ENCODE measurements at regions not wholly inside any gene's neighbourhood (a gene's known extent, or its start where the extent isn't known, plus 50 kb on each side); places are given as distances from the start of the nearest gene placed in this dataset.

DNA sequence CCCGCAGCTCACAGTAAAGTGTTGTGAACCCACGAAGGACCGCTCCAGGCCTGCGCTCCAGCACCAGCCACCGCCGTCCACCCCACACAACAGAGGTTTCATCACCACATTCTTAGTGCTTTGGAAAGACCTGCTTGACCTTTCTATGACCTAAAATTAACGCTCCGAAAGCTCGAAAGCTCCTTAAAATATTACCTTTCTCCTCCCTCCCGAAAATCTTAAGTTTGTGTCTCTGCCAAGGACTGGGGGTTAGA is 149.2 kb downstream of the TWIST2 start:
- H3K4me2 ChIP-seq (ENCODE audit: extremely low read depth, insufficient read depth, low read length) = no peak overlapping the region
- no peak overlapping the region for H3K27ac ChIP-seq (ENCODE audit: insufficient read depth, low read length)
- no peaks in the 10 kb centered on the region for H3K4me1 ChIP-seq (ENCODE audit: control insufficient read depth, extremely low read depth, insufficient read depth, low read length)
- H3K9ac ChIP-seq (ENCODE audit: insufficient read depth, low read length) = no peak overlapping the region
- H4K20me1 ChIP-seq (ENCODE audit: control insufficient read depth, extremely low read depth, insufficient read depth, low read length) = no peaks in the 10 kb centered on the region
- H3K79me2 ChIP-seq (ENCODE audit: control insufficient read depth, insufficient read depth, low read length) = no peaks in the 10 kb centered on the region
- no peak overlapping the region for H3K4me3 ChIP-seq (replicated peaks in 1 of 4; ENCODE audit: control extremely low read depth in 1 of 4, insufficient read depth in 1 of 4, low read depth in 3 of 4, low read length in 4 of 4)
- DNase-seq (ENCODE audit: low read depth in 2 of 2) = no peak
- H3K36me3 ChIP-seq (ENCODE audit: control insufficient read depth, insufficient read depth, low read length) = no peaks in the 10 kb centered on the region
- no peaks in the 10 kb centered on the region for H3K27me3 ChIP-seq (ENCODE audit: control insufficient read depth, insufficient read depth, low read length)
- H2AFZ ChIP-seq (ENCODE audit: low read length) = no peak overlapping the region
- H3K9me3 ChIP-seq (ENCODE audit: control insufficient read depth, insufficient read depth, low read depth, low read length) = no peaks in the 10 kb centered on the region
- TF ChIP-seq EZH2 (IDR thresholded peaks at IDR 0.05; ENCODE audit: low read length, missing control alignments) = no peak
- TF ChIP-seq, protein P1, sequence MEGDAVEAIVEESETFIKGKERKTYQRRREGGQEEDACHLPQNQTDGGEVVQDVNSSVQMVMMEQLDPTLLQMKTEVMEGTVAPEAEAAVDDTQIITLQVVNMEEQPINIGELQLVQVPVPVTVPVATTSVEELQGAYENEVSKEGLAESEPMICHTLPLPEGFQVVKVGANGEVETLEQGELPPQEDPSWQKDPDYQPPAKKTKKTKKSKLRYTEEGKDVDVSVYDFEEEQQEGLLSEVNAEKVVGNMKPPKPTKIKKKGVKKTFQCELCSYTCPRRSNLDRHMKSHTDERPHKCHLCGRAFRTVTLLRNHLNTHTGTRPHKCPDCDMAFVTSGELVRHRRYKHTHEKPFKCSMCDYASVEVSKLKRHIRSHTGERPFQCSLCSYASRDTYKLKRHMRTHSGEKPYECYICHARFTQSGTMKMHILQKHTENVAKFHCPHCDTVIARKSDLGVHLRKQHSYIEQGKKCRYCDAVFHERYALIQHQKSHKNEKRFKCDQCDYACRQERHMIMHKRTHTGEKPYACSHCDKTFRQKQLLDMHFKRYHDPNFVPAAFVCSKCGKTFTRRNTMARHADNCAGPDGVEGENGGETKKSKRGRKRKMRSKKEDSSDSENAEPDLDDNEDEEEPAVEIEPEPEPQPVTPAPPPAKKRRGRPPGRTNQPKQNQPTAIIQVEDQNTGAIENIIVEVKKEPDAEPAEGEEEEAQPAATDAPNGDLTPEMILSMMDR (conservative IDR thresholded peaks at IDR 0.05 in 1 of 2, IDR thresholded peaks at IDR 0.05 in 1 of 2; ENCODE audit: low read depth in 1 of 2, low read length in 2 of 2) = no peak

DNA sequence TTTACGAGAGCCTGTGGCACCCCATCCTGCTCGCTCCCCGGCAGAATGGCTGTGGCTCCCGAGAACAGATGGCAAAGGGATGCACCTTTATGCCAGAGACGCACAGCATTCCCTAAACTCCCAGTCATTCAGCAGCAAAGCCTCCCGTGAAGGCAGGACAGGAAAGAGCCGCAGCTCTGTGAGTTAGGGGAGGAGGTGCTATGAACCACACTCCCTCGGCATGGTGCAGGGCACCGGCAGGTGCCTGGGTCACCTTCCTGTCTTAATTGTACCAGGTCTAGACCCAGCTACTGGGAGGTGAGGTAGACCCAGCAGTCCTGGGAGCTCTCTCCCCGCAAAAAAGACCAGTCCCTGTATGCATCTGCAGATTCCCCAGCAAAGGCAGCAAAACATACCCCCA is 149.8 kb downstream of the TWIST2 start:
- Histone ChIP-seq H3K9ac (ENCODE audit: insufficient read depth, low read length) (no peak overlapping the region), H3K4me1 (ENCODE audit: control insufficient read depth, extremely low read depth, insufficient read depth, low read length) (no peaks in the 10 kb centered on the region), H3K79me2 (ENCODE audit: control insufficient read depth, insufficient read depth, low read length) (no peaks in the 10 kb centered on the region), H4K20me1 (ENCODE audit: control insufficient read depth, extremely low read depth, insufficient read depth, low read length) (no peaks in the 10 kb centered on the region), H3K27me3 (ENCODE audit: control insufficient read depth, insufficient read depth, low read length) (no peaks in the 10 kb centered on the region), H3K4me2 (ENCODE audit: extremely low read depth, insufficient read depth, low read length) (no peak overlapping the region), H3K4me3 (replicated peaks in 1 of 4; ENCODE audit: control extremely low read depth in 1 of 4, insufficient read depth in 1 of 4, low read depth in 3 of 4, low read length in 4 of 4) (no peak overlapping the region), H2AFZ (ENCODE audit: low read length) (no peak overlapping the region), H3K9me3 (ENCODE audit: control insufficient read depth, insufficient read depth, low read depth, low read length) (no peaks in the 10 kb centered on the region), H3K36me3 (ENCODE audit: control insufficient read depth, insufficient read depth, low read length) (no peaks in the 10 kb centered on the region), H3K27ac (ENCODE audit: insufficient read depth, low read length) (no peak overlapping the region)
- DNase-seq (ENCODE audit: low read depth in 2 of 2) = no peak
- TF ChIP-seq EZH2 (IDR thresholded peaks at IDR 0.05; ENCODE audit: low read length, missing control alignments) = no peak
- TF ChIP-seq, protein P1 (conservative IDR thresholded peaks at IDR 0.05 in 1 of 2, IDR thresholded peaks at IDR 0.05 in 1 of 2; ENCODE audit: low read depth in 1 of 2, low read length in 2 of 2) = no peak

Measured in fibroblast of lung (primary cell).